ENCODE measurements at regions not wholly inside any gene's neighbourhood (a gene's known extent, or its start where the extent isn't known, plus 50 kb on each side); places are given as distances from the start of the nearest gene placed in this dataset.
"Not testable (repeated sequence)": the region's sequence is repeated elsewhere in the genome, so short reads cannot be mapped to it uniquely, and the experiment has no call there.

- DNase-seq: no peak
Measured at GRCh38 chr5:155625897-155626543, 612.5 kb downstream of the KIF4B start.

GRCh38 chr5:155626592-155626991 is 613.0 kb downstream of the KIF4B start:
- DNase-seq: no peak

- no peak for DNase-seq
Measured at GRCh38 chr5:155628346-155628745, 614.8 kb downstream of the KIF4B start.

- no peak for DNase-seq
Measured at GRCh38 chr5:155629597-155629996, 616.0 kb downstream of the KIF4B start.

- DNase-seq: no peak
Measured at GRCh38 chr5:155631116-155631515, 617.6 kb downstream of the KIF4B start.

GRCh38 chr5:155633338-155633957 is 619.9 kb downstream of the KIF4B start:
- no peak for DNase-seq

GRCh38 chr5:155649666-155650065 is 636.1 kb downstream of the KIF4B start:
- no peak for DNase-seq

GRCh38 chr5:155655569-155655968 is 642.0 kb downstream of the KIF4B start:
- DNase-seq: no peak

GRCh38 chr5:155661859-155662258 is 648.3 kb downstream of the KIF4B start:
- DNase-seq: no peak

GRCh38 chr5:155665361-155665760 is 651.8 kb downstream of the KIF4B start:
- DNase-seq: no peak

- DNase-seq: not testable (repeated sequence)
Measured at GRCh38 chr5:155672001-155672400, 655.0 kb upstream of the SGCD start.

GRCh38 chr5:155676967-155677366 is 650.0 kb upstream of the SGCD start:
- DNase-seq: no peak

- DNase-seq: no peak
Measured at GRCh38 chr5:155678371-155678770, 648.6 kb upstream of the SGCD start.

- DNase-seq: no peak
Measured at GRCh38 chr5:155679530-155679929, 647.4 kb upstream of the SGCD start.

- DNase-seq: no peak
Measured at GRCh38 chr5:155684417-155684816, 642.5 kb upstream of the SGCD start.

GRCh38 chr5:155686131-155686530 is 640.8 kb upstream of the SGCD start:
- no peak for DNase-seq

GRCh38 chr5:155689406-155689805 is 637.6 kb upstream of the SGCD start:
- no peak for DNase-seq

GRCh38 chr5:155696362-155696761 is 630.6 kb upstream of the SGCD start:
- no peak for DNase-seq

GRCh38 chr5:155697236-155697635 is 629.7 kb upstream of the SGCD start:
- no peak for DNase-seq

- no peak for DNase-seq
Measured at GRCh38 chr5:155699385-155699784, 627.6 kb upstream of the SGCD start.

GRCh38 chr5:155700333-155700732 is 626.6 kb upstream of the SGCD start:
- no peak for DNase-seq

- no peak for DNase-seq
Measured at GRCh38 chr5:155711882-155712281, 615.1 kb upstream of the SGCD start.

GRCh38 chr5:155714435-155714834 is 612.5 kb upstream of the SGCD start:
- DNase-seq: not testable (repeated sequence)

- DNase-seq: no peak
Measured at GRCh38 chr5:155726267-155726666, 600.7 kb upstream of the SGCD start.
